ENCODE measurements at regions not wholly inside any gene's neighbourhood (a gene's known extent, or its start where the extent isn't known, plus 50 kb on each side); places are given as distances from the start of the nearest gene placed in this dataset.

GRCh38 chr3:117074826-117075225, 365.2 kb downstream of the TUSC7 start:
- no peak overlapping the region for H3K4me3 ChIP-seq (ENCODE audit: low read depth, poor library complexity, severe bottlenecking)
- WGBS, 2 donors: 65 to 68% methylated on average over 3 of the region's 3 CpGs
- DNase-seq (ENCODE audit: low spot score in 2 of 2): no peak
- intact Hi-C loops (cut with DNase I; ENCODE audit: low total_unique reads): no loop called here
- no peak for TF ChIP-seq POLR2A (IDR thresholded peaks at IDR 0.05)
- TF ChIP-seq CTCF (IDR thresholded peaks at IDR 0.05): no peak

GRCh38 chr3:117079997-117080396, 370.4 kb downstream of the TUSC7 start:
- WGBS, 2 donors: 83 to 88% methylated on average over 4 of the region's 4 CpGs
- intact Hi-C loops (cut with DNase I; ENCODE audit: low total_unique reads): no loop called here
- no peak overlapping the region for H3K4me3 ChIP-seq (ENCODE audit: low read depth, poor library complexity, severe bottlenecking)
- TF ChIP-seq CTCF (IDR thresholded peaks at IDR 0.05): no peak
- TF ChIP-seq POLR2A (IDR thresholded peaks at IDR 0.05): no peak
- DNase-seq (ENCODE audit: low spot score in 2 of 2): no peak

GRCh38 chr3:117080872-117081271, 371.3 kb downstream of the TUSC7 start:
- no peak for DNase-seq (ENCODE audit: low spot score in 2 of 2)
- TF ChIP-seq POLR2A (IDR thresholded peaks at IDR 0.05): no peak
- no peak for TF ChIP-seq CTCF (IDR thresholded peaks at IDR 0.05)
- intact Hi-C loops (cut with DNase I; ENCODE audit: low total_unique reads): no loop called here
- WGBS, 2 donors: 63 to 64% methylated on average over 2 of the region's 2 CpGs
- H3K4me3 ChIP-seq (ENCODE audit: low read depth, poor library complexity, severe bottlenecking): no peak overlapping the region

- no peak for DNase-seq (ENCODE audit: low spot score in 2 of 2)
These were observed 374.7 kb downstream of the TUSC7 start for GRCh38 chr3:117084277-117084676.

GRCh38 chr3:117084739-117085270, 375.2 kb downstream of the TUSC7 start:
- WGBS, 2 donors: 2 to 30% methylated on average over 3 of the region's 3 CpGs
- no peak overlapping the region for H3K4me3 ChIP-seq (ENCODE audit: low read depth, poor library complexity, severe bottlenecking)
- intact Hi-C loops (cut with DNase I; ENCODE audit: low total_unique reads): no loop called here
- TF ChIP-seq POLR2A (IDR thresholded peaks at IDR 0.05) (no peak), CTCF (IDR thresholded peaks at IDR 0.05) (no peak)
- DNase-seq (ENCODE audit: low spot score in 2 of 2): no peak

More at GRCh38 chr3:117084277-117084676, 374.7 kb downstream of the TUSC7 start:
- intact Hi-C loops (cut with DNase I; ENCODE audit: low total_unique reads): no loop called here
- no peak for TF ChIP-seq CTCF (IDR thresholded peaks at IDR 0.05)
- no peak for TF ChIP-seq POLR2A (IDR thresholded peaks at IDR 0.05)
- WGBS, 2 donors: 77 to 78% methylated on average over 3 of the region's 3 CpGs
- no peak overlapping the region for H3K4me3 ChIP-seq (ENCODE audit: low read depth, poor library complexity, severe bottlenecking)

DNA sequence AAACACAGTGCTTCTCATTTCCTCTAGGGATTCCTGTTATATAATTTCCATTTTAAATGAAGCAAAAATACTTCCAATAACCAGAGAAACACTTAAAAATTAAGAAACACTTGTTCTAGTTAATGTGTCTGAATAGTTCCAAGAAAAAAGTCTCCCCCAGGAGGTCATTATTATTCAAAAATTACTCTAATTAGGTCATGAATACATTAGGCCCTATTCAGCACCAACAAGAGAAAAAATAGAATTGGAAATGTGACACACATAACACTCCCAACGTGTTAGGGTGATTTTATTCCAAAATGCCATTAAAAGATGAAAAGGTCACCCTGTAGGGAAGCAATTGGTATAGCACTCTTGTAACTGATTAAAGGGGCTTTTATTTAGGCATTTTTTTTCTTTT, 382.1 kb downstream of the TUSC7 start:
- WGBS, 2 donors: 39 to 44% methylated on average over 1 of the region's 1 CpG
- no peak for DNase-seq (ENCODE audit: low spot score in 2 of 2)
- TF ChIP-seq CTCF (IDR thresholded peaks at IDR 0.05): no peak
- no peak for TF ChIP-seq POLR2A (IDR thresholded peaks at IDR 0.05)
- intact Hi-C loops (cut with DNase I; ENCODE audit: low total_unique reads): no loop called here
- H3K4me3 ChIP-seq (ENCODE audit: low read depth, poor library complexity, severe bottlenecking): no peak overlapping the region

All from lower leg skin (tissue), 4 donors.